IMR-90 (cell line): ENCODE measurements at regions not wholly inside any gene's neighbourhood (a gene's known extent, or its start where the extent isn't known, plus 50 kb on each side); places are given as distances from the start of the nearest gene placed in this dataset.

Experiments
- ATAC-seq: fragments of 200-7000 bp; cut with Tn5 transposase; 2 replicates; pipeline ENCODE4 v1.9.1; 2020; ENCODE audit warnings: low read depth, mild to moderate bottlenecking, moderate library complexity
- BruUV-seq: library from RNA; stranded (reverse); fragments of 400-500 nt; replicated peaks from 2 replicates; lab custom pipeline; 2021; lab: Mats Ljungman, UMichigan
- CTCF ChIA-PET: fragments of 300-600 bp; formaldehyde crosslinking; extraction: SDS; loops from one replicate; lab custom pipeline; 2021; ENCODE audit warnings: antibody characterized with exemption; lab: Yijun Ruan, JAX
- POLR2A ChIA-PET: fragments of 300-600 bp; sonication (Branson Sonifier 250); formaldehyde crosslinking; loops from one replicate; lab custom pipeline; 2022; ENCODE audit warnings: antibody characterized with exemption; ENCODE audit not compliant: unreplicated experiment; lab: Charles Lee
- DNase-seq: peaks from one replicate; pipeline ENCODE4 v3.0.0; 2013
- H2AFZ ChIP-seq: replicated peaks from 2 replicates; pipeline ENCODE3; 2013; ENCODE audit warnings: low read length, mild to moderate bottlenecking; ENCODE audit not compliant: poor library complexity
- H2AK5ac ChIP-seq: 2 replicates; pipeline ENCODE4 v1.6.1; 2013; ENCODE audit warnings: low read depth, low read length, inconsistent platforms
- H2AK9ac ChIP-seq: replicated peaks from 2 replicates; pipeline ENCODE3; 2013; ENCODE audit warnings: mild to moderate bottlenecking, low read depth, low read length, moderate library complexity; ENCODE audit not compliant: poor library complexity
- H2BK120ac ChIP-seq: 2 replicates; pipeline ENCODE4 v1.6.1; 2013; ENCODE audit warnings: low read depth, low read length, inconsistent platforms
- H2BK15ac ChIP-seq: 3 replicates; pipeline ENCODE4 v1.6.1; 2013; ENCODE audit warnings: low read depth, low read length, inconsistent platforms
- H2BK20ac ChIP-seq: 2 replicates; pipeline ENCODE4 v1.6.1; 2013; ENCODE audit warnings: low read depth, mild to moderate bottlenecking, inconsistent platforms, low read length, moderate library complexity
- H2BK5ac ChIP-seq: 2 replicates; pipeline ENCODE4 v1.6.1; 2013; ENCODE audit warnings: mild to moderate bottlenecking, low read depth, low read length, inconsistent platforms; ENCODE audit not compliant: poor library complexity, severe bottlenecking
- H3K14ac ChIP-seq: replicated peaks from 2 replicates; pipeline ENCODE4 v1.6.1; 2013; ENCODE audit warnings: low read depth, low read length, inconsistent platforms
- H3K18ac ChIP-seq: 2 replicates; pipeline ENCODE4 v1.6.1; 2013; ENCODE audit warnings: low read depth, low read length, control low read depth
- H3K23ac ChIP-seq: 2 replicates; pipeline ENCODE4 v1.6.1; 2013; ENCODE audit warnings: low read depth, low read length, inconsistent platforms
- H3K27ac ChIP-seq: 2 replicates; pipeline ENCODE4 v1.5.1; 2013; ENCODE audit warnings: mild to moderate bottlenecking, control low read depth, low read length; ENCODE audit not compliant: insufficient read depth
- H3K27me3 ChIP-seq: 2 replicates; pipeline ENCODE4 v1.6.1; 2013; ENCODE audit warnings: low read length; ENCODE audit not compliant: control insufficient read depth, insufficient read depth
- H3K36me3 ChIP-seq: 2 replicates; pipeline ENCODE4 v1.6.1; 2013; ENCODE audit warnings: low read length, mixed read lengths; ENCODE audit not compliant: control insufficient read depth, insufficient read depth
- H3K4ac ChIP-seq: 2 replicates; pipeline ENCODE4 v1.6.1; 2013; ENCODE audit warnings: low read depth, low read length, inconsistent platforms
- H3K4me1 ChIP-seq: 2 replicates; pipeline ENCODE4 v1.6.1; 2013; ENCODE audit warnings: low read length, mixed read lengths; ENCODE audit not compliant: control insufficient read depth, insufficient read depth
- H3K4me2 ChIP-seq: 2 replicates; pipeline ENCODE4 v1.6.1; 2013; ENCODE audit warnings: low read depth, mild to moderate bottlenecking, control low read depth, low read length, moderate library complexity
- H3K4me3 ChIP-seq: 2 replicates; pipeline ENCODE4 v1.5.1; 2013; ENCODE audit warnings: low read depth, mild to moderate bottlenecking, control low read depth, low read length, moderate library complexity; ENCODE audit not compliant: insufficient read depth
- H3K56ac ChIP-seq: 2 replicates; pipeline ENCODE4 v1.6.1; 2013; ENCODE audit warnings: low read length, inconsistent platforms; ENCODE audit not compliant: insufficient read depth; ENCODE audit errors: extremely low read depth
- H3K79me1 ChIP-seq, 2 experiments: 2 replicates each; pipeline ENCODE4 v1.6.1; 2013; ENCODE audit warnings: low read length in 2 of 2, inconsistent platforms in 1 of 2, low read depth in 1 of 2
- H3K9ac ChIP-seq: 2 replicates; pipeline ENCODE4 v1.6.1; 2013; ENCODE audit warnings: low read depth, low read length, control low read depth
- H3K9me1 ChIP-seq: 2 replicates; pipeline ENCODE4 v1.6.1; 2013; ENCODE audit warnings: low read length, inconsistent platforms; ENCODE audit not compliant: insufficient read depth
- H3K9me3 ChIP-seq: 2 replicates; pipeline ENCODE4 v1.6.1; 2013; ENCODE audit warnings: low read length; ENCODE audit not compliant: control insufficient read depth, insufficient read depth
- H4K20me1 ChIP-seq: 2 replicates; pipeline ENCODE4 v1.6.1; 2013; ENCODE audit warnings: low read length, inconsistent platforms; ENCODE audit not compliant: insufficient read depth
- H4K5ac ChIP-seq: 2 replicates; pipeline ENCODE4 v1.6.1; 2013; ENCODE audit warnings: mild to moderate bottlenecking, low read depth, low read length, control low read depth
- H4K8ac ChIP-seq, 2 experiments: 2 replicates each; pipeline ENCODE4 v1.6.1; 2013; ENCODE audit warnings: low read depth in 2 of 2, low read length in 2 of 2, control low read depth in 1 of 2, inconsistent platforms in 1 of 2
- H4K91ac ChIP-seq: 2 replicates; pipeline ENCODE4 v1.6.1; 2013; ENCODE audit warnings: low read depth, low read length, inconsistent platforms; ENCODE audit not compliant: insufficient read depth
- ELK1 ChIP-seq: fragments of 150-350 bp; IDR thresholded peaks from 2 replicates; pipeline ENCODE4 v1.6.1; 2016; ENCODE audit warnings: low read depth, mild to moderate bottlenecking, low read length, moderate library complexity, borderline replicate concordance
- POLR2A ChIP-seq: IDR thresholded peaks from 2 replicates; pipeline ENCODE4 v1.6.1; 2012; ENCODE audit warnings: mild to moderate bottlenecking, low read depth, low read length
- RCOR1 ChIP-seq: IDR thresholded peaks from 2 replicates; pipeline ENCODE4 v1.6.1; 2012; ENCODE audit warnings: mild to moderate bottlenecking, low read length, improper control_type of control experiment; ENCODE audit not compliant: insufficient replicate concordance
- SMC3 ChIP-seq: fragments of 150-350 bp; IDR thresholded peaks from 2 replicates; pipeline ENCODE4 v1.6.1; 2016; ENCODE audit warnings: low read depth, mild to moderate bottlenecking, antibody characterized with exemption, low read length, moderate library complexity
- WGBS, 2 experiments: methylation state at CpG; one replicate each; pipeline versions ENCODE4 v1.1.5 to v1.1.7; 2013; ENCODE audit warnings: missing lambda C conversion rate in 2 of 2; ENCODE audit not compliant: insufficient read length in 1 of 2; ENCODE audit errors: extremely low coverage in 2 of 2; 5-methylcytosine and 5-hydroxymethylcytosine counted together
- dilution Hi-C: fragments of 300-500 bp; cut with HindIII; formaldehyde crosslinking; loops from one replicate; pipeline ENCODE4 v1.14.3; 2018; ENCODE audit warnings: low sequenced_read_pairs; ENCODE audit not compliant: unreplicated experiment
- in situ Hi-C: fragments of 300-500 bp; cut with MboI; formaldehyde crosslinking; loops from 3 replicates; pipeline ENCODE4 v1.14.3; 2019; ENCODE audit warnings: low sequenced_read_pairs, inconsistent platforms, mixed read lengths
- intact Hi-C: fragments of 100-400 bp; cut with micrococcal nuclease; formaldehyde crosslinking; loops from 2 replicates; pipeline ENCODE4 v1.10.0; 2022

- no peaks in the 10 kb centered on the region for H3K9me1 ChIP-seq
- intact Hi-C loops, result no loop called here
- no CpG with 5 or more reads among the region's 2 CpGs for WGBS, 2 experiments
Measured at GRCh38 chr4:155570661-155571060, 96.0 kb upstream of the GUCY1A1 start.

More at GRCh38 chr4:155570661-155571060, 96.0 kb upstream of the GUCY1A1 start:
- no peaks in the 10 kb centered on the region for H3K9me3 ChIP-seq
- H3K27ac ChIP-seq, result no peak overlapping the region
- ATAC-seq (no peak), DNase-seq (no peak)
- H4K5ac ChIP-seq, result no peak overlapping the region
- no peaks in the 10 kb centered on the region for H3K4me1 ChIP-seq
- no peak overlapping the region for H2BK15ac ChIP-seq
- TF ChIP-seq RCOR1 (no peak), ELK1 (no peak), POLR2A (no peak), SMC3 (no peak)
- H3K9ac ChIP-seq, result no peak overlapping the region
- H2AK9ac ChIP-seq, result no peak overlapping the region
- H3K79me1 ChIP-seq, result no peaks in the 10 kb centered on the region
- no peak overlapping the region for H3K18ac ChIP-seq
- no peak overlapping the region for H2BK120ac ChIP-seq
- H3K4me2 ChIP-seq, result no peak overlapping the region
- no peaks in the 10 kb centered on the region for H4K20me1 ChIP-seq
- H2AK5ac ChIP-seq, result no peak overlapping the region
- no peak overlapping the region for H3K23ac ChIP-seq
- ChIA-PET POLR2A (no interaction called here), CTCF (no interaction called here)
- in situ Hi-C loops, result no loop called here
- no TSS peak for BruUV-seq
- no peaks in the 10 kb centered on the region for H3K27me3 ChIP-seq
- no peak overlapping the region for H2BK20ac ChIP-seq
- H2AFZ ChIP-seq, result no peak overlapping the region
- no peak overlapping the region for H3K56ac ChIP-seq
- H3K4ac ChIP-seq, result no peak overlapping the region
- H3K4me3 ChIP-seq, result no peak overlapping the region
- H3K36me3 ChIP-seq, result no peaks in the 10 kb centered on the region
- H4K91ac ChIP-seq, result no peak overlapping the region
- dilution Hi-C loops, result no loop called here
- H4K8ac ChIP-seq, result no peak overlapping the region
- H2BK5ac ChIP-seq, result no peak overlapping the region
- H3K14ac ChIP-seq, result no peak overlapping the region
